ENCODE measurements at regions not wholly inside any gene's neighbourhood (a gene's known extent, or its start where the extent isn't known, plus 50 kb on each side); places are given as distances from the start of the nearest gene placed in this dataset.
"Not testable (repeated sequence)": the region's sequence is repeated elsewhere in the genome, so short reads cannot be mapped to it uniquely, and the experiment has no call there.

DNA sequence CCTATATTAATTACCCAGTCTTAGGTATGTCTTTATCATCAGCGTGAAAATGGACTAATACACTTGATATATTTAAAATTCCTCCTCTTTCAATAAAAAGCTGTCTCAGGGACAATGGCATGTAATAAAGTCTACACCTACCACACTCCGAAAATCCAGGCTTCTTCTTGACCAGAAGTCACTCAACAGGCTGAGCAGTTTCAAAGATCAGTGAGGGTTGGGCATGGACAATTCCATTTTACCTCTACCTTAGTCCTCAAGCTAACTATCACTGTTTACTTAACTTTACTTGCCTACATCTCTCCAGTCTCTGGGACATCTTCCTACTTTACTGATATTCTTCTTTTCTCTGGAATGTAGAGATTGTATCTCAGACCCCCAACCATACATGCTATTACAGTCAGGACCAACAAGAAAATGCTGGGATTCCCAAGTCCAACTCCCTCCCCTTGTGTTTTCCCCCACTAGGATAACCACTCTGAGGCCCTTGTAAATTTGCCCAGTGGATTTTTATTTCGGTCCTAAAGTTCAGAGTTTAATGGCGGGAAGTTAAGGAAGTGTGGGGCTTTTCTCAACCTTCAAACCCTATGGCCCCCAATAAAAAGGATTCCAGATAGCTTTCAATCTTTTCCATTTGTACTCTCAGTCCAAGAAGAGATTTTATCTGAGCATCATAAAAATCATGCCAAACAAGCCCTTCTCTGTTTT is 137.1 kb upstream of the TSC22D2 start:
- H3K27me3 Mint-ChIP-seq, result peaks cover 15% of the 10 kb centered on the region
- H3K27ac Mint-ChIP-seq, result no peak overlapping the region
- no peaks in the 10 kb centered on the region for H3K4me1 Mint-ChIP-seq
- DNase-seq, result no peak
- H3K36me3 Mint-ChIP-seq, result no peaks in the 10 kb centered on the region
- no peaks in the 10 kb centered on the region for H3K9me3 Mint-ChIP-seq
- no peak overlapping the region for H3K4me3 Mint-ChIP-seq

DNA sequence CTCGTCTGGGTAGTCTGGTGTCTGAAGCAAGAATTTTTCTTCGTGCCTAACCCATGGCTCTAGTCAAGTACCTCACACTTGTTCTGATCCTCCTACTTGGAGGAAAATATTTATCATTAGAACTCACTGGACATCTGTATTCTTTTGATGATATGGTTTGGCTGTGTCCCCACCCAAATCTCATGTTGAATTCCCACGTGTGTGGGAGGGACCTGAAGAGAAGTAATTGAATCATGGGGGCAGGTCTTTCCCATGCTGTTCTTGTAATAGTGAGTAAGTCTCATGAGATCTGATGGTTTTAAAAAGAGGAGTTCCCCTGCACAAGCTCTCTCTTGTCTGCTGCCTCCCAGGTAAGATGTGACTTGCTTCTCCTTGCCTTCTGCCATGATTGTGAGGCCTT is 137.7 kb upstream of the TSC22D2 start:
- not testable (repeated sequence) for H3K27ac Mint-ChIP-seq, H3K9me3 Mint-ChIP-seq, H3K4me1 Mint-ChIP-seq, H3K4me3 Mint-ChIP-seq, H3K36me3 Mint-ChIP-seq, DNase-seq
- peaks cover 11% of the 10 kb centered on the region for H3K27me3 Mint-ChIP-seq

DNA sequence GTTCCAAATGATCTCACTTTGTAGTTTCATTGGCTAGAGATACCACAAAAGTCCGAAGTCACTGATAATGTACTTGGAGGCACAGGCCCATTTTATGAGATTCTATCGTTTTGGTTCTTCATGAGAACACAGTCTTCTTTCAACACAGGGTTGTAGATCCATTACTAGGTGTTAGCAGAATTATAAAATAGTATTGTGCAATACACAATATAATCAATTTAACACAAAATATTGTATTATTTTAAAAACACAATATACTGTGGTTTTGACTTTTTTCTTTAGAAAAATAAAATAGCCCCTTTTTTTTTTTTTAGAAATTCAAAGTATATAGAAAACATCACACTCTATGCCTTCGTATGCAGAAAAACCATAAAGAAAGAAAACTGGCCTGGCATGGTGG is 138.6 kb upstream of the TSC22D2 start:
- no peak overlapping the region for H3K27ac Mint-ChIP-seq
- no peak overlapping the region for H3K4me3 Mint-ChIP-seq
- no peaks in the 10 kb centered on the region for H3K4me1 Mint-ChIP-seq

DNA sequence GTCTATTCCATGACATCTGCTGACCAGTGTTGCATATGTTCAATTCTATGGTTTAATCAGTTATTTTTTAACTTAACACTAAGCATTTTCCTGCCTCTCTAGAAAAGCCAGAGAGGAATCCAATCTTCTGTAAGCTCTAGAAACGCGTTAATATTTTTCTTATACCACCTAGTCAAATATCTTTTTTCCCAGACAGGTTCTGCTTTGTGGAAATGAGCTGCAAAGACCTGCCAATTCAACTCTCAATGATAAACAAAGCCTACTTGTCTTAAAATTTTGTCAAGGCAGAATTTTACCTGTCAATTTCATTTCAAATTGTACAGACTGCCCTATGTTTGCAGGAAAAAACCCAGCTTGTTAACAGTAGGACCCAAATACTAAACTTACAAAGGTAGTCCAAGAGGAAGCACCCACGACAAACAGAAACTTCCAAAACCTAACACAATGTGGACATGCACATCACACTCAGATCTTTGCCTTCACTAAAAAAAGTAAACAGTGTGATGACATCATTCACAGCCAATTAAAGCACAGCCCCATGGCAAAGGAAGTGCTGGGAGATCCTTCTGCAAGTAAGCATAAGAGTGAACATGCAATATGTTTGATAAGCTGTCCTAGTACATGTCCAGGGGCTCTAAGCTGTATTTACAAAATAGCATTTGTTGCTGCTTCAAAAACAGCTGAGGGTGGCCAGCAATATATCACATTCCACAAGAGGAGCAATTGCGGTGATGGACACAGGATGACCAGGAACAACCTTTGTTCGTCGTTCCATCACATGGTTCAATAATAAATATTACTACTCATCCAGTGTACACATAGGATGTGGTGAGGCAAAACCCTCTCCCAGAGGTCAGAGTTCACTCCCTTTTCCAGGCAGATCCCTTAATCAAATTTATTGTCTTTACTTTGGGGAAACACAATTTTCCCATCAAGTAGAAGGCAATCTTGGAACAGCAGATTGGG is 139.4 kb upstream of the TSC22D2 start:
- no peak for DNase-seq
- H3K36me3 Mint-ChIP-seq, result no peaks in the 10 kb centered on the region
- H3K9me3 Mint-ChIP-seq, result no peaks in the 10 kb centered on the region
- no peaks in the 10 kb centered on the region for H3K4me1 Mint-ChIP-seq
- no peak overlapping the region for H3K4me3 Mint-ChIP-seq
- H3K27me3 Mint-ChIP-seq, result peaks cover 5% of the 10 kb centered on the region
- no peak overlapping the region for H3K27ac Mint-ChIP-seq

More for the DNA sequence above, 138.6 kb upstream of the TSC22D2 start:
- no peaks in the 10 kb centered on the region for H3K36me3 Mint-ChIP-seq
- H3K9me3 Mint-ChIP-seq, result no peaks in the 10 kb centered on the region
- no peak for DNase-seq
- peaks cover 9% of the 10 kb centered on the region for H3K27me3 Mint-ChIP-seq

DNA sequence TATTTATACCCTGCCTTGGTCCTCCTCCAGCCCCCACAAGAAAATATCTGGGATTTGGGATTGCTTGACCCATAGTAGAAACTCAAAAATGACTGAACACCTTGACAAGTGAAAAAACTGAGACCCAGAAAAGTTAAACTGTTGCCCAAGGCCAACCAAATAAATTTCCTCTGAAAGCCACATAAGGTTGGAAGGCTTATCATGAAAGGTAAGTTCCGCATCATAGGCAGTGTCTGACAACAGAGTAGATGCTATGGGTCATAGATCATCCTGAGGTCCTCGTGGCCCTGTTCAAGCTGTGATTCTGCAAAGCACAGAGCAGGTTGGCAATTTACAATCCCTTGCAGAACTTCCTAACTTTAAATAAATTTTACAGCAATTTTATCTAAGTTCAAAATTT is 140.8 kb upstream of the TSC22D2 start:
- no peak overlapping the region for H3K4me3 Mint-ChIP-seq
- H3K4me1 Mint-ChIP-seq, result no peaks in the 10 kb centered on the region
- no peak for DNase-seq
- no peak overlapping the region for H3K27ac Mint-ChIP-seq
- H3K27me3 Mint-ChIP-seq, result no peaks in the 10 kb centered on the region
- H3K36me3 Mint-ChIP-seq, result no peaks in the 10 kb centered on the region
- H3K9me3 Mint-ChIP-seq, result no peaks in the 10 kb centered on the region

DNA sequence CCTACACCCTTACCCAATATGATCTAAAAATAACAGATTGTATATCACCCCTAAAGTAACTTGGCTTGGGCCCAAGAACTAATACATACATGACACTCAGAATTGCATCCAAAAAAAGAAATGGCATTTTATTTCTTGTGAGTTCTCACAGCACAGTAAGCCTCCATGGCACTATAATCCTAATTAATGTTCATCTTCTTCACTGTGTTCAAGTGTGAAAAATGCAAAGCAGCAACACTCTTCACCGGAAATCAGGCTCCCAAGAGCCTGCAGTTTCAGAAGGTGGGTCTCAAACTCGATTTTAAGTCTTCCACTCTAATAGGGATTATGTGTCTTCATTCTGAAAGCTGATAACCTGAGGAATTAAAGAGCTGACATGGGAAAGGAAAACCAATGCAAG is 142.8 kb upstream of the TSC22D2 start:
- Mint-ChIP-seq H3K27me3 (no peaks in the 10 kb centered on the region), H3K36me3 (no peaks in the 10 kb centered on the region), H3K4me1 (no peaks in the 10 kb centered on the region), H3K9me3 (no peaks in the 10 kb centered on the region), H3K4me3 (no peak overlapping the region), H3K27ac (no peak overlapping the region)
- no peak for DNase-seq

DNA sequence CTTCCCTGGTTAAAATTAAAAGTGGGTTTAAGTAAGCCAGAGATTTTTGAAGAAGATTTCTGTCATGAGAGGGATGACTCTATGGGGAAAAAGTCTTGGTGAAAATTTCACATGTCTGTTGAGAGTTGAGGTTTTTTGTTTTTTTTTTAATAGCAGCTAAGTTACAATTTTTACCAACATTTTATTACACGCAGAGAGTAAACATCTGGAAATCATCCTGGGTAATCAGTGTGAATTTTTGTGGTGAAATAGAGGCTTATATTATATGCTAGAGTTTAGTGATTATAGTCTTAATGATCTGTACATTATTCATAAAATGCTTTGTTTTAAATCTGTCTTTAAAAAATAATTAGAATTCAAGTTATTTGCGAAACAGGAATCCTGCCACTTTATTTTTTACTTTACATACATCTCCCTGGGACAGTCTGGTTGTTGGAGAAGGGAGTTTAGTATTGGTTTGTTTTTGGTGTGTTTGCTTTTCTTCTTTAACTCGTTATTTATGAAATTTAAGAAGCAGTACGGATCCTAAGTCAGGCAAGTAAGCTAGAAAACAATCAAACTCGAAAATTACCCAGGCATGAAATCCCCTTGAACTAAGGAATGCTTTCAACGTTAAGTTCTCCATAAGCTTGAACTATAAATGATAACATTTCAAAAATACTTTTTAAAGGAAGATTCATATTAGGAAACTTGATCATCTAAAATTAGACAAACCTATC is 143.4 kb upstream of the TSC22D2 start:
- no peak overlapping the region for H3K4me3 Mint-ChIP-seq
- no peak for DNase-seq
- no peak overlapping the region for H3K27ac Mint-ChIP-seq
- no peaks in the 10 kb centered on the region for H3K27me3 Mint-ChIP-seq
- H3K9me3 Mint-ChIP-seq, result no peaks in the 10 kb centered on the region
- no peaks in the 10 kb centered on the region for H3K36me3 Mint-ChIP-seq
- no peaks in the 10 kb centered on the region for H3K4me1 Mint-ChIP-seq

DNA sequence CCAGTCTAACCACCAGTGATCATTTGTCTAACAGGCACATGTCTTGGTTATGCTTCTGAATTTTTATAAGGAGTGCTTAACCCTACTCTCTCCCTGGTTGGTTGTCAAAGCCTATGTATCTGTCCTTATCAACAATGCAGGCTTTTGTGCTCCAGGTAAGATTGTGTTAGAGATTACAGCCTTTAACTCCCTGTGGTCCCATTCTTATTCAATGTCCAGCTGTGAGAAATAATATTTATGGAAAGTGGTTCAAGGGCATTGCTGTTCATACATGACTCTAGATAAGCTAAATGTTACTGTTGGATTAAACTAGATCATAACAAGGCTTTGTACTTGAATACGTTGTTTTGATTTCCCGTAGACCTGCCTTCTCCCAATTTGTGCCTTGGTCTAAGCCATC is 146.1 kb upstream of the TSC22D2 start:
- no peak for DNase-seq
- Mint-ChIP-seq H3K27ac (no peak overlapping the region), H3K27me3 (no peaks in the 10 kb centered on the region), H3K4me3 (no peak overlapping the region), H3K4me1 (no peaks in the 10 kb centered on the region), H3K36me3 (no peaks in the 10 kb centered on the region), H3K9me3 (no peaks in the 10 kb centered on the region)

DNA sequence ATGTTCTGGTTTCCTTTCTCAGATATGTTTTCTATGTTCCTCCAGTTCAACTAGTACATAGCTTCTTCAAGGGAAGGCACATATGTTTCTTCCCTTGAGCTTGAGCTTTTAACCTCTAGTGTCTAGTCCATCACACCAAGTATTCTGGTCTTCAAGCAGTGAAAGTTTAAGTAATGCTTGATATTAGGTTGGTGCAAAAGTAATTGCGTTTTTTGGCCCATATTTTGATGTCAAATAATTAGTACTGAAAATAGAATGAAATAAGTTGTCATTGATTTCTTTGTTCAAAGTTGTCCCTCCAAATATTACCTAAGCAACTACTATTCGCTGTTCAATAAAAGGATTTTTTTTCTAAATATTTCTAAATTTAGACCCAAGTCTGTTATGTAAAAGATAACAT is 146.7 kb upstream of the TSC22D2 start:
- Mint-ChIP-seq H3K9me3 (no peaks in the 10 kb centered on the region), H3K36me3 (no peaks in the 10 kb centered on the region), H3K4me3 (no peak overlapping the region), H3K4me1 (no peaks in the 10 kb centered on the region), H3K27ac (no peak overlapping the region), H3K27me3 (no peaks in the 10 kb centered on the region)
- no peak for DNase-seq

DNA sequence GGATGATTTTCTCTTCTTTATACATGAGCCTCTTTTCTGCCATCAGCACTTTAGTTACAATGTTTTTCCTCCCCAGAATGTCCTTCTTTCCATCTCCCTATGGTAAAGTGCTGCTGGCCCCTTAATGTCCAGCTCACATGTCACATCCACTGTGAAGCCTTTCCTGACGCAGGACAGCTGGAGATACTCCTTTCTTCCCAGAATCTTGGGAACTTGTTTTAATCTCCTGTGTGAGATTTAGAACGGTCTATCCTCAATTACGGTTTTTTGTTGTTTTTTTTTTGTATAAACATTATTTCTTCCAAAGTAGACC is 147.7 kb upstream of the TSC22D2 start:
- no peaks in the 10 kb centered on the region for H3K4me1 Mint-ChIP-seq
- no peaks in the 10 kb centered on the region for H3K36me3 Mint-ChIP-seq
- no peaks in the 10 kb centered on the region for H3K27me3 Mint-ChIP-seq
- H3K27ac Mint-ChIP-seq, result no peak overlapping the region
- no peak overlapping the region for H3K4me3 Mint-ChIP-seq
- DNase-seq, result no peak
- H3K9me3 Mint-ChIP-seq, result no peaks in the 10 kb centered on the region

DNA sequence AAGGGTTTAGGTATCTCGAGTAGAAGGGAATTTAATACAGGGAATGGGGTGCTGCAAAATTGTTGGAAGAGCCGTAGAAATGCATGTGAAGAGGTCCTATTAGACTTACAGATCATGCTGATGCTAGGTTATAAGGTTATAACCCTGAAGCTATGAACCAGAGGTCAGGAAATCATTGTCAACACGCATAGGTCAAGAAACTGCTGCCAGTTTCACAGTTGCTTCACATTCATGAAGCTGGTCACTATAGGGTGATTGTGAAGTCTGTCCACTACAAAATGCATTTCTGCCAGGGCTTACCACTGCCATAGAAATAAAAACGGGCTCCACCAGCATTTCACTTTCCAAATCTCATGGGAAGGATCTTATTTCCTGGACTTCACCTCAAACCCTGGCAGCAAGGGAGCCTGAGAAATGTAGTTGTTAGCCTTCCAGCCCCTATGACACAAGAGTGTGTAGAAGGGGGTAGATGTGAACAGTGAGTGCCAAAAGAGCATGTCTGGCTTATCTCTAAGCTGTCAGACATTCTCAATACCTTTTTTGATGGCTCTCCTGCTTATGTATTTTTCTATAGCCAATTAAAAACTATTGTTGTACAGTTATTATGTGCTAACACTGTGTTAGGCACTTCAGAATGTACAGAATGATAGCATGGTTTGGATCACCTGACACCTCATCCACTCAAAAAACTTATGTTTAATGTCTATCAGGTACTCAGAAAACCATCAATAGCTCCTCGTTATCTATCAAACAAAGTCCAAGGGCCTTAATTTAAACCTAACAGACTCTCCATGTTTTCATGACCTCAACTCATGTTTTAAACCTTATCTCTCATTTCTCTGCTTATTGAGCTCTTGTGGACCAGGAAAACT is 148.3 kb upstream of the TSC22D2 start:
- DNase-seq, result no peak
- Mint-ChIP-seq H3K9me3 (no peaks in the 10 kb centered on the region), H3K36me3 (no peaks in the 10 kb centered on the region), H3K27me3 (peaks cover 3% of the 10 kb centered on the region), H3K27ac (no peak overlapping the region), H3K4me1 (no peaks in the 10 kb centered on the region), H3K4me3 (no peak overlapping the region)

DNA sequence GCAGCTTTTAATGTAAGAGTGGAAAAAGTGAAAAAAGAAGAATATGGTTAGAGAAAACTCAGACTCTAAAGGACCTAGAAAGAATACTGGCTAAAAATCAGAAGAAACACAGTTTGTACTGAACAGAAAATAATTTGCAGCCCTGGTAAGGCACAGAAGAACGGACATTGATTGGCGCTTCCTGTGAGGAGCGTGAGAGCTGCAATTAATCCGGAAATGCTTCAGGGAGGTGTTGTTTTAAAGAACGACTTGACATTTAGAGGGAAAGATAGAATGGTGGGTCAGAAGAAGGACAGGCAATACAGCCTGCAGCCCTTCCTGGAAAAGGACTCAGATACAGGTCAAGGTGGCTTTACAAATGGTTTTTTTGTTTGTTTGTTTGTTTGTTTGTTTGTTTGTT is 151.3 kb upstream of the TSC22D2 start:
- no peak overlapping the region for H3K27ac Mint-ChIP-seq
- peaks cover 12% of the 10 kb centered on the region for H3K27me3 Mint-ChIP-seq
- no peak overlapping the region for H3K4me3 Mint-ChIP-seq
- H3K36me3 Mint-ChIP-seq, result no peaks in the 10 kb centered on the region
- H3K9me3 Mint-ChIP-seq, result no peaks in the 10 kb centered on the region
- no peaks in the 10 kb centered on the region for H3K4me1 Mint-ChIP-seq
- no peak for DNase-seq

DNA sequence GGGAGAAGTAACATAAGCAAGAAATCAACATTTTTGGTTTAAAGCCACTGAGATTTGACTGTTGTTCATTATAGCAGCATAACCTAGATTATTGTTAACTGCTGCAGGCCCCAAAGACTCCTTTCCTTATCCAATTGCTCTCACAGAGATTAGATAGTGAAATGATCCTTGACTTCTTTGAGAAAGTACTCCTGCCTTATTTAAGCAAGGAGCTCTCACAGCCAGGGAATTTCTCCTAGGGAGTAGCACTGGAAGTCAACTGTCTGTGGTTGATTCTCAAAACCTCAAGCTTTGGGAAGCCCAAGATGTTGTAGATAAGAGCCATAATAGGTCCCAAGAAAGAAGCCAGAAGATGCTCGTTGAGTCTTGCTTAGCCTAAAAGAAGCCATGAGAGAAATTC is 151.8 kb upstream of the TSC22D2 start:
- no peak for DNase-seq
- Mint-ChIP-seq H3K36me3 (no peaks in the 10 kb centered on the region), H3K9me3 (no peaks in the 10 kb centered on the region), H3K4me3 (no peak overlapping the region), H3K27ac (no peak overlapping the region), H3K4me1 (no peaks in the 10 kb centered on the region), H3K27me3 (peaks cover 14% of the 10 kb centered on the region)

DNA sequence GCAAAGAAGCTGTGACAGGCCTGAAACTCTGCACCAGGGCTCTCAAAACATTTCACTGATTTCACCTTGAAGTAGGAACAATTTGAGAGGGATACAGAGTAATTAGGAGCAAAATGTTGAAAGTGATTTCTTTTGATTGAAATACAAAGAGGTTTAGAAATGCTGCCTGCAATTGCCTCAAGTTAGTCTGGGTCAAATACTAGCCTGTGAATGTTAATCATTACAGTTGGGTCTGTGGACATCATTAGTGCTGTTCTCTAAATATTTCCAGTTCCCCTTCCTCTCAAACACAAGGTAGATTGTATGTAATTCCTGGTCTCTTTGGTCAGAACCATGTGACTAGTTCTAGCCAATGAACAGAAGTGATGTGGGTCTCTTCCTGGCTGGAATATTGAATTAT is 152.3 kb upstream of the TSC22D2 start:
- Mint-ChIP-seq H3K27me3 (peaks cover 14% of the 10 kb centered on the region), H3K4me3 (no peak overlapping the region), H3K36me3 (no peaks in the 10 kb centered on the region), H3K9me3 (no peaks in the 10 kb centered on the region), H3K4me1 (no peaks in the 10 kb centered on the region), H3K27ac (no peak overlapping the region)
- DNase-seq, result no peak

DNA sequence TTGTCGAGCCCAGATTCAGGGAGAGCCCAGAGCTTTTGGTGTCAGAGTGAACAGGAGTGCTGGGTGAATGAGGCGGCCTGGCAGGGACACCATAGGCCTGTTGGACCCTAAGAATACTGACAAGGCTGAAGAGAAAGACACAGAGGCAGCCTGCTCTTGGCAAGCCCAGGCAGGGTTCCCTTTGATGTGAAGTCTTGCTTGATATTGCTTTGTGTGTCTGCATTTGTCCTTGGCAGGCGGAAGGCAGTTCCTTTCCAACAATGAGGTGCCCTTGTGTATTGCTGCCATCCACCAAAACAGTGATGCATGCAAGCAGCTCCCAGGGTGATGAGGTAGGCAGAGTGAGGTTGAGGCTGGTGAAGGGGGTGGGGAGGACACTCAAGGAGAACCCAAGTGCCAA is 152.7 kb upstream of the TSC22D2 start:
- peaks cover 14% of the 10 kb centered on the region for H3K27me3 Mint-ChIP-seq
- no peak for DNase-seq
- no peak overlapping the region for H3K27ac Mint-ChIP-seq
- no peaks in the 10 kb centered on the region for H3K4me1 Mint-ChIP-seq
- no peaks in the 10 kb centered on the region for H3K36me3 Mint-ChIP-seq
- H3K9me3 Mint-ChIP-seq, result no peaks in the 10 kb centered on the region
- H3K4me3 Mint-ChIP-seq, result no peak overlapping the region
